ENCODE measurements at regions not wholly inside any gene's neighbourhood (a gene's known extent, or its start where the extent isn't known, plus 50 kb on each side); places are given as distances from the start of the nearest gene placed in this dataset.
"Not testable (repeated sequence)": the region's sequence is repeated elsewhere in the genome, so short reads cannot be mapped to it uniquely, and the experiment has no call there.

DNA sequence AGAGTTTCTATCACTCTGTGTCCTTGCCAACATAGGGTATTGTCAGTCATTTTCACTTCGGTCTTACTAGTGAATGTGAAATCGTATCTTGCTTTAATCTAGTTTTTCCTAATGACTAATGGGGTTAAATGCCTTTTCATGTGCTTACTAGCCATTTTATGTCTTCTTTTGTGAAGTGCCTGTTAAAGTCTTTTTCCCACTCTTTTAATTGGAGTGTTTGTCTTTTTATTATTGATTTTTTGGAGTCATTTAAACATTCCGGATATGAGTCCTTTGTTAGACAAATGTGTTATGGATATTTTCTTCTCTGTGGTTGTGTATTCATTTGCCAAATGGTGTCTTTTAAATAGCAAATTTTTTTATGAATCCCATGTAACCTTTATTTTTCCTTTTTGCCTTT is 194.6 kb downstream of the CDH26 start:
- intact Hi-C loops (cut with DNase I) = no loop called here
- DNase-seq = no peak

GRCh38 chr20:60160451-60161145 is 202.4 kb downstream of the CDH26 start:
- intact Hi-C loops (cut with DNase I) = no loop called here
- no peak for DNase-seq

DNA sequence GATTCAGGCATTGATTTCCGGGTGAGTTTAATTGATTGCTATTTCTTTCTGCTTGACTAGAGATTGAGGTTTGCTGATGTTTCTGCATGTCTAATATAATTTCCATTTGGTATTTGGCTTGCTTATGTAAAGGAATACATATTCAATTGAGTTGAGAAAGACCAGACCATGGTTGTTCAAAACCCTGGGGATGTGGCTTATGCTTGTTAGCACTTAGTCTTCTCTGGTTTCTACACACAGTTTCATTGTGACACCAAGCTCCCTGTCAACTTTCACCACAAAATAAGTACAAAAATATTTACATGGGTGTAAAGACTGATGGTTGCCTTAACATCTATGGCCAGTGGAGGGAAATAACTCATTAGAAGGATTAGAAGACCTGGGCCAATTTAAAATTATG is 209.6 kb downstream of the CDH26 start:
- no peak for DNase-seq
- intact Hi-C loops (cut with DNase I) = no loop called here

DNA sequence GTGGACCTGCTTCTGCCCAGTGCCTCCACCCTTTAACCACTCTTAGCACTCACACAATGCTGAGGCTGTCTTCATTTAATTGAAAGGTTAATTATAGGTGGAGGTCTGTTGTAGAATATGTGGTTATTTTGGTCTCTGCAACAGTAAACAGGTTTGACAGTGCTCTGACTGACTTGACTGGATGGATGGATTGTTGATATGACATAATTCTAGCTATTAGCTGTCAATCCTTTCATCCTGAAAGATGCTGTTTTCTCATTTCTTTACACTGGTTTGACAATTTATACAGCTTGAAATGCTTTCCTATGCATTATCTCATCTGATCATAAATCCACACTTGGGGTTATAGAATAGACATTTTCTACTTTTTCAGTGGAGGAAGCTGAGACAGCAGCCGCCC is 210.7 kb downstream of the CDH26 start:
- no peak for DNase-seq

GRCh38 chr20:60170116-60170515 is 211.9 kb downstream of the CDH26 start:
- intact Hi-C loops (cut with DNase I) = no loop called here
- DNase-seq = no peak

More for the DNA sequence above, 210.7 kb downstream of the CDH26 start:
- intact Hi-C loops (cut with DNase I) = no loop called here

- intact Hi-C loops (cut with DNase I) = no loop called here
- DNase-seq = no peak
Observed at GRCh38 chr20:60171313-60171712, 213.1 kb downstream of the CDH26 start.

GRCh38 chr20:60171738-60172137 is 213.5 kb downstream of the CDH26 start:
- no peak for DNase-seq
- intact Hi-C loops (cut with DNase I) = no loop called here

DNA sequence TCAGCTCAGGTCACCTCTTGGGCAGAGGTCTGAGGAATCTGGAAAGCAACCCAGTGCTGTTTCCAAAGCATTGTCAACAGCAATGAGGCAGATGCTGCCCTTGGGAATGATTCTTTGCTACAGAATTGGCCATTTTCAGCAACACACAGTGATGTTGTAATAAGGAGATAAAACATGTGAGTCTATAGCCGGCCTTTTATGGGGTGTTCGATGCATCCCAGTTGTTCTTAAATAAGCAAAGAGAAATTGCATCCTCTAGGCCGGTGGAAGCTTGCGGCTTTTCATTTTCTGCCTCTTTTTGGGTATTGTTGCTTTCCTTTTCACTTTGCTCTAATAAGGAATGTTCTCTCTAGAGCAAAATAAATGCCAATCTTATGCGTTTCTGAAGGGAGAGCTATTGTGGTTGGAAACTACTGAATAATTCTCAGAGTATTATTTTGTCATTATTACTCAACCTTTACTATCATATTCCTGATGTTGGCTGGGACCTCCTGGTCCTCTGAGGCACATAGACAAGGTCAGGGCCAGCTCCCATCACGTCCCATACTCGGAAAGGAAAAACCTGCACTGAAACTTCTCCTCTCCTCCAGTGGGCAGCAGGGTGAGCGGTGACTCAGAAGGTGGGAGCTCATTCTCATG is 214.2 kb downstream of the CDH26 start:
- DNase-seq = no peak
- intact Hi-C loops (cut with DNase I) = no loop called here

GRCh38 chr20:60177080-60177479 is 218.9 kb downstream of the CDH26 start:
- intact Hi-C loops (cut with DNase I) = no loop called here
- no peak for DNase-seq

- DNase-seq = no peak
- intact Hi-C loops (cut with DNase I) = no loop called here
Observed at GRCh38 chr20:60180986-60181385, 222.8 kb downstream of the CDH26 start.

DNA sequence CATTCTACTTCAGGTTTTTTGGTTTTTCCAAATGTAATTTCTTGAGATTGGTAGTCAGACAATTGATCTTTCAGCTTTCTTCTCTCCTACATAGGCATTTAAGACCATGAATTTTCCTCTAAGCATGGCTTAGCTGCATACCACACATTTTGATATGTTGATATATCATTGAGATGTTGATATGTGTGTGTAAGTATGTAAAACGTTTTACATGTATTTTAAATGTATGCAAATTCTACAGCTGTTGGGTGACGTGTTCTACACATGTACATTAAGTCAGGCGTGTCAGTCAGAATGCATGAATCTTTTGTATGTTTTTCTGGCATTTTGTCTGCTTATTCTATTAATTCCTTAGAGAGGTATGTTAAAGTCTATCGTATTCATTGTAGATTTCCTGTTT is 228.2 kb downstream of the CDH26 start:
- intact Hi-C loops (cut with DNase I) = no loop called here
- DNase-seq = no peak

- intact Hi-C loops (cut with DNase I) = no loop called here
Observed at GRCh38 chr20:60187683-60188082, 229.5 kb downstream of the CDH26 start.

DNA sequence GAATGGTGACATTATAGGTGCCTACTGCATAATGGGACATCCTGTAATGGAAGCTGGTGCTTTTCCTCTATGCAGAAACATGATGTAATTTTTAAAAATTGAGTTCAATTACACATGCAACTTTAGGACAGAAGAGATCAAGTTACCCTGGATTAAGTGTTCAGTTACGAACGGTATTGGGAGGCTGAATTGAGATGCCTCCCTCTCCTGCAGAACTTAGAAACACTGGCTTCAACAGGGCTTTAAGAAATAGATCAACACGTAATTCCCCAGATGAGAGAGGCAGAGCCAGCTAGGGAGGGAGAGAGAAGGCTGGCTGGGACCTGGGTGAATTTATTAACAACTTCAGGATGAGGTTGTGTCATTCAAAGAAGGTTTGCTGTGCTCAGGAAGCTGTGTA is 232.8 kb downstream of the CDH26 start:
- no peak for DNase-seq
- intact Hi-C loops (cut with DNase I) = no loop called here

More at GRCh38 chr20:60187683-60188082, 229.5 kb downstream of the CDH26 start:
- DNase-seq = no peak

DNA sequence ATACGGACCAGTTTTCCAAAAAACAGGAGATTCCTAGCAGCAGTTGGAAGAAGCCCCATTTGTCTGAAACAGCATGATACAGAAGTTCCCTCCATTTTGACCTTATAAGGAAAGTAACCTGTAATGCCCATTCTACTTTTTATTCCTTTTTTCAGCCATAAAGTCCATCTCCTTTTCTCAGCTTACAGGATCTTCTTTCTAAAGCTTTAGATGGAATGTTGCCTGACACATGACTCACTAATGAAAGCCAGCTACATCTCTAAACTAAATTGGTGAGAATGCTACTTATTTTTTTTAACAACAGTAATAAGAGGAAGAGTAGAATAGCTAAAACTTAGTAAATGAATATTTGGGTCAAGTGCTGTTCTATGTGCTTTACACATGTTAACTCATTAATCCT is 234.1 kb downstream of the CDH26 start:
- no peak for DNase-seq
- intact Hi-C loops (cut with DNase I) = no loop called here

- intact Hi-C loops (cut with DNase I); DNase-seq: not testable (repeated sequence)
Observed at GRCh38 chr20:60199132-60199531, 240.9 kb downstream of the CDH26 start.

DNA sequence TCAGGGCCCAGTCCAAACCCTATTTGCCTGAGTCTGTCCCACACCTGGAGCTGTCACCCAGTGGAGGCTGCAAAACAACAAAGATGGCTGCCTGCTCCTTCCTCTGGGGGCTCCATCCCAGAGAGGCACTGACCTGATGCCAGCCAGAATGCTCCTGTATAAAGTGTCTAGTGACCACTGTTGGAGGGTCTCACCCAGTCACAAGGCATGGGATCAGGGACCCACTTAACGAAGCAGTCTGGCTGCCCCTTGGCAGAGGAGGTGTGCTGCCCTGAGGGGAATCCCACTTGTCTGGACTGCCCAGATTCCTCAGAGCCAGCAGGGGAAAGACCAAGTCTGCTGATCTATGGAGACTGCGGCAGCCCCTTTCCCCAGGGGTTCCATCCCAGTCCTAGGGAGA is 241.6 kb downstream of the CDH26 start:
- intact Hi-C loops (cut with DNase I) = no loop called here
- DNase-seq = no peak

DNA sequence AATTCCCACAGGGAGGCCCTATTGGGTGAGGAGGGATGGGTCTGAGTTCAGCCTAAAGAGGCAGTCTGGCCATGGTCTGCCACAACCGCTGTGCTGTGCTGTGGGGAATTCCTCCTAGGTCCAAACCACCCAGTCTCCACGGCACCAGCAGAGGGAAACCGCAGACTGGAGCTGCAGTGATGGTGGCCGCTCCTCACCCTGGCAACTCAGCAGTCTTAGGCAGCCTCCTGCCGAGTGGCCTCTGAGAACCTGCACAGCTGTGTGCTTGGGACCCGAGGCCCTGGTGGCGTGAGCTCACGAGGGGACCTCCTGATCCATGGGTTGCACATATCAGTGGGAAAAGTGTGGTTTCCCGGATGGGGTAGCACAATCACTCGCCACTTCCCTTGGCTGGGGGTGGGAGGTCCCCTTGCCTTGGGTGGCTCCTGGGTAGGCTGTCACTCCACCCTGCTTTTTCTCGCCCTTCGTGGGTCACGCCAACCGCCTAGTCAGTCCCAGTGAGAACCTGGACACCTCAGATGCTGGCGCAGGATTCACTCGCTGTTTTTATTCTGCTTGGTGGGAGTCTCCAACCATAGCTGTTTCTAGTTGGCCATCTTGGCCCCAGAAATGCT is 242.2 kb downstream of the CDH26 start:
- intact Hi-C loops (cut with DNase I) = no loop called here
- no peak for DNase-seq

DNA sequence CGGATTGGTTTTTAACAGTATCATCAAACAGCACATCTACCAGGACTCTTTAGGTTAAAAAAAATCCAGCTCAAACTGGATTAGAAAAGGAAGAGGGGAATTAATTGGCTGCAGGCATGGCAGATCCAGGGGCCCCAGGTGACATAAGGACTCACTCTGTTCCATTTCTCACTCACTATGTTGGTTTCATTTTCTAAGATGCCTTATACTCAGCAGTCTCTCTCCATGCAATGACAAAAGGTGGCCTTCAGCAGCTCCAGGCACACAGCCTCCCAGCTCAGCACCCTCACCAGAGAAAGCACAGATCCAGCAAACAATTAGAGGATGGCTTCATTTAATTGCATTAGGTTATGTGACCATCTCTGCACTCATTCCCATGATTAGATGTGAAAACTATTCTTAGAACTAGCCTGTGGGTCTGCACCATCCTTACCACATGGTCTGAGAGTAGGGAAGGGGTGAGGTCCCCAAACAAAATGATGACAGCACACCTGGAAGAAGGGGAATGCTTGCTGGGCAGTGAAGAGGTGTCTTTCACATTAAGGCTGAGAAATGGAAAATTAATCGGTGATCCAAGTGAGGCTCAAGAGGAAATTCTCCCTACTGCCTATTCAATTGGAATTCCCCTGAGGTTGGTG is 243.1 kb downstream of the CDH26 start:
- no peak for DNase-seq

DNA sequence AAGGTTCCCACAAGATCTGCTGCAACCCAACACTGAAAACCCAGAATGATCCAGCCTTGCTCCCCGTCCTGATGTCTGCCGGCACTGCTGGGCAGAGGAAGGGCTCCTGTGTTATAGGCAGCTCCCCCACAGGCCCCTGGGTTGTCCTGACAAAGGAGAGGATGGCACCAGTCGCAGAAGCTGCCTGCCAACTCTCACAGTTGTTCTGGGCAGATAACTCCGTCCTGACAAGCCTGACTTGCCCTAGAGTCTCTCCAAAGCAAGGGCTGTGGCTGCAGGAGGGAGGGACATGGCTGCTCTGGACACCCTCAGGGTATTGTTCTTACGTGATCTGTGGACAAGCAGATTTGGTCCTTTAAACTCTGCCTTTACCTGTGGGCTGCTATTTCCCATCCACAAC is 243.8 kb downstream of the CDH26 start:
- no peak for DNase-seq
- intact Hi-C loops (cut with DNase I) = no loop called here

More for the DNA sequence above, 243.1 kb downstream of the CDH26 start:
- intact Hi-C loops (cut with DNase I) = no loop called here

- intact Hi-C loops (cut with DNase I) = no loop called here
Observed at GRCh38 chr20:60203451-60203850, 245.2 kb downstream of the CDH26 start.

DNA sequence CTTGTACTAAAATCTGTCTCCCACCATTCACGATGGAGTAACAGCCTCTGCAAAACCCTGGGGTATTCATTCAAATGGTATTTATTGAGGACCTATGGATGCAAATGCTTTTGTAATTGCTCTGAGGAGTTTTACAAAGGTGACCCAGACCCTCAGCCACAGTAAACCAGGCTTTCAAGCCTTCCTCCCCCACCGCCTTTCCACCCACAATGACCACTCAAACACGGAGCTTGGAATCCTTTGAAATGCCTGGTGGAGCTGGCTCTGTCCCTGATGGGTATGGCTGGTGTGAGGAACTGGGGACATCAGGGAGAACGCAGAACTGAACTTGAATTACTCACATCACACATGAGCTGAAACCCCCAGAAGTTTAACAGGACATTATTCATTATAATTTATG is 246.4 kb downstream of the CDH26 start:
- DNase-seq = no peak
- intact Hi-C loops (cut with DNase I) = no loop called here

More at GRCh38 chr20:60203451-60203850, 245.2 kb downstream of the CDH26 start:
- DNase-seq = no peak

Measured in posterior cingulate gyrus (tissue), 11 donors.